H1 (cell line): ENCODE measurements at regions not wholly inside any gene's neighbourhood (a gene's known extent, or its start where the extent isn't known, plus 50 kb on each side); places are given as distances from the start of the nearest gene placed in this dataset.

Source experiments
- CTCF ChIA-PET: fragments of 300-600 bp; sonication (Branson Sonifier 250); formaldehyde crosslinking; loops from one replicate; lab custom pipeline; 2021; ENCODE audit not compliant: partially characterized antibody; lab: Charles Lee
- POLR2A ChIA-PET: fragments of 300-600 bp; sonication (Branson Sonifier 250); formaldehyde crosslinking; loops from one replicate; lab custom pipeline; 2021; ENCODE audit warnings: inconsistent platforms; ENCODE audit not compliant: partially characterized antibody; lab: Charles Lee
- DNase-seq, 2 experiments: peaks; one replicate each; pipeline versions ENCODE4 v3.0.0 to v3.0.0-alpha.2; 2010 to 2022; ENCODE audit warnings: low spot score in 2 of 2, low read depth in 1 of 2, mixed read lengths in 1 of 2
- FAIRE-seq: peaks from 2 replicates; lab custom pipeline; 2011; peaks lifted over from hg19 to GRCh38; lab: Jason Lieb, UNC
- H2AFZ ChIP-seq: 2 replicates; pipeline ENCODE4 v1.8.1; 2012; ENCODE audit warnings: low read length, inconsistent platforms
- H2AK5ac ChIP-seq: 2 replicates; pipeline ENCODE4 v1.6.1; 2013; ENCODE audit warnings: low read depth, low read length
- H2BK120ac ChIP-seq: replicated peaks from 2 replicates; pipeline ENCODE3; 2013; ENCODE audit warnings: low read depth, low read length, inconsistent platforms
- H2BK12ac ChIP-seq: 2 replicates; pipeline ENCODE4 v1.6.1; 2013; ENCODE audit warnings: low read depth, low read length
- H2BK15ac ChIP-seq: 2 replicates; pipeline ENCODE4 v1.6.1; 2013; ENCODE audit warnings: low read length
- H2BK20ac ChIP-seq: 2 replicates; pipeline ENCODE4 v1.6.1; 2013; ENCODE audit warnings: low read length
- H2BK5ac ChIP-seq: 2 replicates; pipeline ENCODE4 v1.6.1; 2013; ENCODE audit warnings: low read depth, low read length
- H3K14ac ChIP-seq: 2 replicates; pipeline ENCODE4 v1.6.1; 2013; ENCODE audit warnings: inconsistent platforms; ENCODE audit not compliant: insufficient read length
- H3K18ac ChIP-seq: 2 replicates; pipeline ENCODE4 v1.6.1; 2013; ENCODE audit warnings: low read length; ENCODE audit errors: extremely low read depth
- H3K23ac ChIP-seq: 2 replicates; pipeline ENCODE4 v1.6.1; 2013; ENCODE audit warnings: inconsistent platforms; ENCODE audit not compliant: insufficient read length
- H3K23me2 ChIP-seq: 2 replicates; pipeline ENCODE4 v1.6.1; 2013; ENCODE audit warnings: low read depth, low read length
- H3K27ac ChIP-seq: 2 replicates; pipeline ENCODE4 v1.6.1; 2011; ENCODE audit warnings: low read depth, low read length, inconsistent platforms
- H3K27me3 ChIP-seq, 4 experiments: replicated peaks in 1 of 4; 1 replicate in 1 of 4; 2 replicates in 3 of 4; pipeline versions ENCODE4 v1.6.1 to v1.8.1; 2011 to 2013; ENCODE audit warnings: low read length in 3 of 4, mild to moderate bottlenecking in 3 of 4, inconsistent platforms in 2 of 4, mixed read lengths in 2 of 4, moderate library complexity in 1 of 4; ENCODE audit not compliant: control insufficient read depth in 3 of 4, insufficient read depth in 3 of 4; ENCODE audit errors: extremely low read depth in 1 of 4
- H3K36me3 ChIP-seq, 4 experiments: 2 replicates each; pipeline versions ENCODE4 v1.6.1 to v1.8.1; 2011 to 2013; ENCODE audit warnings: mild to moderate bottlenecking in 4 of 4, low read length in 3 of 4, moderate library complexity in 2 of 4, control low read depth in 1 of 4, inconsistent platforms in 1 of 4; ENCODE audit not compliant: insufficient read depth in 4 of 4, control insufficient read depth in 2 of 4
- H3K4ac ChIP-seq: replicated peaks from 2 replicates; pipeline ENCODE3; 2013; ENCODE audit warnings: low read length, low read depth, mixed read lengths, inconsistent platforms; ENCODE audit not compliant: insufficient read length
- H3K4me1 ChIP-seq, 4 experiments: replicated peaks in 1 of 4; 1 replicate in 1 of 4; 2 replicates in 3 of 4; pipeline versions ENCODE4 v1.6.1 to v1.8.1; 2011 to 2013; ENCODE audit warnings: low read length in 3 of 4, inconsistent platforms in 2 of 4, mixed read lengths in 1 of 4; ENCODE audit not compliant: insufficient read depth in 4 of 4, control insufficient read depth in 3 of 4
- H3K4me2 ChIP-seq, 2 experiments: 2 replicates each; pipeline versions ENCODE4 v1.6.1 to v1.8.1; 2011 to 2013; ENCODE audit warnings: low read depth in 2 of 2, low read length in 2 of 2, control low read depth in 1 of 2, inconsistent platforms in 1 of 2, mild to moderate bottlenecking in 1 of 2; ENCODE audit not compliant: insufficient read depth in 1 of 2
- H3K4me3 ChIP-seq, 4 experiments: fragments of 200-600, 300-600 bp in 1 of 4; sonication (generic), shearing (Covaris generic), sonication (Bioruptor Twin) in 1 of 4; 2 replicates each; pipeline versions ENCODE4 v1.5.1 to v1.8.1; 2011 to 2016; ENCODE audit warnings: low read length in 4 of 4, low read depth in 3 of 4, control low read depth in 2 of 4, inconsistent platforms in 2 of 4, mild to moderate bottlenecking in 2 of 4, mixed read lengths in 1 of 4, moderate library complexity in 1 of 4; ENCODE audit not compliant: insufficient read depth in 2 of 4; ENCODE audit errors: extremely low read depth in 1 of 4
- H3K56ac ChIP-seq: replicated peaks from 2 replicates; pipeline ENCODE3; 2013; ENCODE audit warnings: low read depth, mild to moderate bottlenecking, mixed read lengths, low read length, inconsistent platforms; ENCODE audit not compliant: insufficient read length
- H3K79me1 ChIP-seq: 2 replicates; pipeline ENCODE4 v1.6.1; 2013; ENCODE audit warnings: low read depth, low read length, control low read depth
- H3K79me2 ChIP-seq, 2 experiments: 2 replicates each; pipeline versions ENCODE4 v1.6.1 to v1.8.1; 2012 to 2013; ENCODE audit warnings: low read length in 2 of 2, mild to moderate bottlenecking in 2 of 2, inconsistent platforms in 1 of 2; ENCODE audit not compliant: insufficient read depth in 2 of 2, control insufficient read depth in 1 of 2
- H3K9ac ChIP-seq, 4 experiments: replicated peaks in 1 of 4; 1 replicate in 1 of 4; 2 replicates in 3 of 4; pipeline versions ENCODE4 v1.6.1 to v1.8.1; 2011 to 2013; ENCODE audit warnings: low read depth in 3 of 4, low read length in 3 of 4, control low read depth in 2 of 4, mild to moderate bottlenecking in 2 of 4, moderate library complexity in 2 of 4, inconsistent platforms in 1 of 4; ENCODE audit errors: extremely low read depth in 1 of 4
- H3K9me3 ChIP-seq, 2 experiments: 2 replicates each; pipeline versions ENCODE4 v1.6.1 to v1.8.1; 2012 to 2013; ENCODE audit warnings: mild to moderate bottlenecking in 2 of 2, moderate library complexity in 2 of 2, control low read depth in 1 of 2, inconsistent platforms in 1 of 2, low read depth in 1 of 2, low read length in 1 of 2, mixed read lengths in 1 of 2; ENCODE audit not compliant: insufficient read depth in 2 of 2
- H4K20me1 ChIP-seq, 2 experiments: replicated peaks in 1 of 2; 2 replicates each; pipeline versions ENCODE3 to v1.8.1; 2011 to 2013; ENCODE audit warnings: inconsistent platforms in 2 of 2, low read length in 2 of 2, mild to moderate bottlenecking in 1 of 2; ENCODE audit not compliant: insufficient read depth in 2 of 2, control insufficient read depth in 1 of 2
- H4K5ac ChIP-seq: 2 replicates; pipeline ENCODE4 v1.6.1; 2013; ENCODE audit warnings: low read length, low read depth, mixed read lengths, inconsistent platforms; ENCODE audit not compliant: insufficient read length
- H4K8ac ChIP-seq: 2 replicates; pipeline ENCODE4 v1.8.0; 2013; ENCODE audit warnings: mild to moderate bottlenecking, moderate library complexity, low read length, inconsistent platforms; ENCODE audit not compliant: insufficient read depth; ENCODE audit errors: extremely low read depth
- H4K91ac ChIP-seq: replicated peaks from 2 replicates; pipeline ENCODE3; 2013; ENCODE audit warnings: low read length, mixed read lengths, inconsistent platforms; ENCODE audit not compliant: insufficient read length
- SP4 ChIP-seq: IDR thresholded peaks from 2 replicates; pipeline ENCODE4 v1.6.1; 2012; ENCODE audit warnings: low read length, inconsistent platforms
- YY1 ChIP-seq: IDR thresholded peaks from 2 replicates; pipeline ENCODE4 v1.6.1; 2011; ENCODE audit warnings: low read depth, mild to moderate bottlenecking, low read length
- WGBS, 2 experiments: shearing (Covaris generic) in 1 of 2; methylation state at CpG; one replicate each; pipeline versions ENCODE4 v1.1.6 to v1.1.7; 2013 to 2015; ENCODE audit warnings: low lambda C conversion rate in 2 of 2, mixed read lengths in 2 of 2, inconsistent platforms in 1 of 2, low coverage in 1 of 2, missing lambda C conversion rate in 1 of 2; ENCODE audit not compliant: insufficient replicate concordance in 2 of 2, insufficient coverage in 1 of 2, insufficient read length in 1 of 2; ENCODE audit errors: extremely low coverage in 1 of 2, missing lambda C conversion rate in 1 of 2; 5-methylcytosine and 5-hydroxymethylcytosine counted together

DNA sequence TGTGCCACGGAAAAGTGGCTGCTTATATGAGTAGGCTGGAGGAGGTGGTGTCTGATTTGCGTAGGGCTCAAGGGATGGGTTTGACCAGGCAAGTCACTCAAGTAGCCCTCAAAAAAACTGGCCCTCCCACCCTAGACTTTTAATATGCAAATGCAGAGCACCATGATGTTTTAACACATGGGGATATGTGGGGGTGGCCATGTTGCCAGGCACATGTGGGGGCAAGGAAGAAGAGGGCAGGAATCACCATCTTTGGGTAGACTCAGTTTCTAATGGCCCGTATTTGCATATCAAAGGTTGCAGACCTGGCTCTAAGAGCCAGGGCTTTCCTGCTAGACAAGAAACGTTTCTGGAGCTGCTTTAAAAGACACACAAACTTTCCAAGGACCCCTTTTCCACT is 307.2 kb upstream of the NDN start:
- TF ChIP-seq SP4 (no peak), YY1 (0 out of 2 replicates have a peak, but pooled peaks have one; percentile 18)
- Histone ChIP-seq H4K91ac (no peak overlapping the region), H2BK5ac (no peak overlapping the region), H3K79me2 (no peaks in the 10 kb centered on the region), H3K36me3 (no peaks in the 10 kb centered on the region), H3K56ac (no peak overlapping the region), H4K8ac (no peak overlapping the region), H3K4me2 (no peak overlapping the region), H4K5ac (no peak overlapping the region), H3K79me1 (no peaks in the 10 kb centered on the region), H3K4ac (no peak overlapping the region), H3K23me2 (no peaks in the 10 kb centered on the region), H3K18ac (no peak overlapping the region), H3K4me3 (no peak overlapping the region), H2BK20ac (no peak overlapping the region), H2AK5ac (no peak overlapping the region), H4K20me1 (no peaks in the 10 kb centered on the region), H3K27me3 (no peaks in the 10 kb centered on the region), H3K9me3 (peaks cover 23 to 67% of the 10 kb centered on the region in 2 experiments; a peak in 2 of 4 replicates), H3K14ac (no peak overlapping the region), H2BK120ac (no peak overlapping the region), H2AFZ (no peak overlapping the region), H2BK12ac (no peak overlapping the region), H2BK15ac (no peak overlapping the region), H3K27ac (no peak overlapping the region), H3K23ac (no peak overlapping the region), H3K9ac (no peak overlapping the region), H3K4me1 (peaks cover 0 to 2% (median 0%) of the 10 kb centered on the region in 4 experiments; a peak in 1 of 7 replicates)
- ChIA-PET CTCF (no interaction called here), POLR2A (no interaction called here)
- FAIRE-seq, result no peak
- 69% methylated on average over 4 of the region's 4 CpGs; no CpG with 5 or more reads in 1 of the 2 experiments for WGBS, 2 experiments
- DNase-seq, result no peak
